BE2C (cell line): ENCODE measurements at regions not wholly inside any gene's neighbourhood (a gene's known extent, or its start where the extent isn't known, plus 50 kb on each side); places are given as distances from the start of the nearest gene placed in this dataset.

ENCODE experiments used
- DNase-seq: peaks from one replicate; pipeline ENCODE4 v3.0.0-alpha.2; 2020
- H3K27me3 ChIP-seq: fragments of 250-450 bp; sonication (Bioruptor Pico); 2 replicates; pipeline ENCODE4 v1.5.1; 2020; ENCODE audit warnings: mild to moderate bottlenecking
- H3K36me3 ChIP-seq: fragments of 250-450 bp; sonication (Bioruptor Pico); 2 replicates; pipeline ENCODE4 v1.5.1; 2020; ENCODE audit warnings: mild to moderate bottlenecking
- H3K4me1 ChIP-seq: fragments of 250-450 bp; sonication (Bioruptor Pico); 2 replicates; pipeline ENCODE4 v1.5.1; 2020
- H3K4me3 ChIP-seq: 2 replicates; pipeline ENCODE4 v1.5.1; 2011; ENCODE audit warnings: low read depth, low read length
- H3K9me3 ChIP-seq: fragments of 250-450 bp; sonication (Bioruptor Pico); 2 replicates; pipeline ENCODE4 v1.5.1; 2020
- TF ChIP-seq, protein P1 (sequence below): IDR thresholded peaks from 2 replicates; pipeline ENCODE4 v1.5.1; 2012; ENCODE audit warnings: mild to moderate bottlenecking, low read depth, low read length

DNA sequence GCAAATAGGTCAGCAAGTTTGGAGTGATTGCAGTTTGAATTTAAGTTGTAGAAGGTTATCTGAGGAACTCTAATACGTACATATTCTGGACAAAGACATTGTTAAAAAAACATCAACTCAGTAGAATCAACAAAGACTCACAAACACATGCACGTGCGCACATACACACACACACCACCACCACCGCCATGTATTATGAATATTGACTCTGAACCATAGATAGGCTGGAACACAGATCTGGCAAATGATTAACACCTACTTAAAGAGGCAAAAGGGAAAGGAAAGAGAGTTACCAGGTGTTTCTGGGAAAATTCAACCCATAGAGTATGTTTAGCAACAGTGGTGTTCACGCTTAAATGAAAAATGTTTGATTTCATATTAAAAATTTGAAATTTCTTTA lies 334.2 kb upstream of the ALCAM start:
- TF ChIP-seq, protein P1, sequence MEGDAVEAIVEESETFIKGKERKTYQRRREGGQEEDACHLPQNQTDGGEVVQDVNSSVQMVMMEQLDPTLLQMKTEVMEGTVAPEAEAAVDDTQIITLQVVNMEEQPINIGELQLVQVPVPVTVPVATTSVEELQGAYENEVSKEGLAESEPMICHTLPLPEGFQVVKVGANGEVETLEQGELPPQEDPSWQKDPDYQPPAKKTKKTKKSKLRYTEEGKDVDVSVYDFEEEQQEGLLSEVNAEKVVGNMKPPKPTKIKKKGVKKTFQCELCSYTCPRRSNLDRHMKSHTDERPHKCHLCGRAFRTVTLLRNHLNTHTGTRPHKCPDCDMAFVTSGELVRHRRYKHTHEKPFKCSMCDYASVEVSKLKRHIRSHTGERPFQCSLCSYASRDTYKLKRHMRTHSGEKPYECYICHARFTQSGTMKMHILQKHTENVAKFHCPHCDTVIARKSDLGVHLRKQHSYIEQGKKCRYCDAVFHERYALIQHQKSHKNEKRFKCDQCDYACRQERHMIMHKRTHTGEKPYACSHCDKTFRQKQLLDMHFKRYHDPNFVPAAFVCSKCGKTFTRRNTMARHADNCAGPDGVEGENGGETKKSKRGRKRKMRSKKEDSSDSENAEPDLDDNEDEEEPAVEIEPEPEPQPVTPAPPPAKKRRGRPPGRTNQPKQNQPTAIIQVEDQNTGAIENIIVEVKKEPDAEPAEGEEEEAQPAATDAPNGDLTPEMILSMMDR: no peak
- H3K4me1 ChIP-seq: no peaks in the 10 kb centered on the region
- no peaks in the 10 kb centered on the region for H3K9me3 ChIP-seq
- no peak for DNase-seq
- H3K4me3 ChIP-seq: no peak overlapping the region
- H3K27me3 ChIP-seq: no peaks in the 10 kb centered on the region
- H3K36me3 ChIP-seq: no peaks in the 10 kb centered on the region

DNA sequence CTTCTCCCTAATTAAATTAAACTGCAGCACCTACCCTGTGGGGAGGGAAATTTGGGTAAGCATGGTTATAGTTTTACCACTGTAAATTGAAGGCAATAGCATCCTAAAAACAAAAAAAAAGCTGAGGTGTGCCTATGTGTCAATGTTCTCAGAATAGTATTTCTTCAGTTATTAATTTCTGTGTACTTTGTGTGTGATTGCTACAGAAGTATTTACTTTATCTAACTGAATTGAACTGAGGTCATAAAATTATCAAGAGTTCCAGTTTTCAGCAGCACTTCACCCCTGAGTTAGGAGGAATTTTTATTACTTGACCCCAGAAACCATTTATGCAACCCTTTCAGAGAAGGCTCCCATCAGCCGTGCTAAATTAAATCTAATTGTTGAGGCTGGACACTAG lies 333.6 kb upstream of the ALCAM start:
- H3K27me3 ChIP-seq: no peaks in the 10 kb centered on the region
- no peaks in the 10 kb centered on the region for H3K9me3 ChIP-seq
- H3K36me3 ChIP-seq: no peaks in the 10 kb centered on the region
- no peak overlapping the region for H3K4me3 ChIP-seq
- DNase-seq: no peak
- no peaks in the 10 kb centered on the region for H3K4me1 ChIP-seq
- TF ChIP-seq, protein P1: no peak

DNA sequence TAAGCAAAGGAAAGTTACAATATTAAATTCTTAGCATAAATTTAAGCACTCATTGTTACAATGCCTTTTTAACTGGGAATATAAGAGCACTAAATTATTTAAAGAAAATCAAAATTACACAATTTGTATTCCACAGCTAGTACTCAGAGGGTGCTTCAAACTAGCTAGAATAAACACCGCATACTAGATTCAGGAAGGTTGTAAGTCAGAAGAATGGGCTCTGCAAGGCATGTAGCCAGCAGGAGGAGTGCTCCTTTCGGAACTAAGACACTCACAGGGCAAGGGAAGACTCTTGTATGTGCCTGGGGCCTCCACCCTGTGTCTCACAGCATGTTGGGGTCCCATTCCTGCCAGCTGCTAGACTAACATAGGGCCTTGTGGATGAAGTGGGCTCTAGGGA lies 327.7 kb upstream of the ALCAM start:
- TF ChIP-seq, protein P1: no peak
- Histone ChIP-seq H3K4me1 (peaks cover 10% of the 10 kb centered on the region), H3K36me3 (no peaks in the 10 kb centered on the region), H3K4me3 (no peak overlapping the region), H3K27me3 (no peaks in the 10 kb centered on the region), H3K9me3 (no peaks in the 10 kb centered on the region)
- no peak for DNase-seq

GRCh38 chr3:105040026-105040622 lies 326.6 kb upstream of the ALCAM start:
- H3K27me3 ChIP-seq: no peaks in the 10 kb centered on the region
- H3K4me3 ChIP-seq: no peak overlapping the region
- H3K4me1 ChIP-seq: peaks cover 10% of the 10 kb centered on the region
- H3K9me3 ChIP-seq: no peaks in the 10 kb centered on the region
- TF ChIP-seq, protein P1: no peak
- H3K36me3 ChIP-seq: no peaks in the 10 kb centered on the region
- DNase-seq: no peak

DNA sequence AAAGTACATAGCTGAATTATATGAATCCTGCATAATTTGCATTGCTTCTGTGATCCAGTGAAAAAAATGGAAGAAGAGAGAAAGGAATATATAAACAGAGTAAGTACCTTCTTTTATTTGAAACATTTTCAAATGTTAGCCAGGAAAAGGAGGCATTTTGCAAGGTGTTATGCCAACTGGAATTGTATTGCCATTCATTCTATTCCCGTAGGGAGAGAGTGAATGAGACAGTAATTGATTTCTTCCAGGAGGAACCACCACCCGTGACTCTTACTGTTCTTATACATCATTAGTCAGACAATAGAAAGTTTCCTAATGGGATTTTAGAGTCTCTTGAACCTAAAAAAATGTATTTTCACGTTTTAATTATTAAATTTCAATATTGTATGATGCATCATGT lies 324.1 kb upstream of the ALCAM start:
- DNase-seq: no peak
- Histone ChIP-seq H3K27me3 (no peaks in the 10 kb centered on the region), H3K4me1 (peaks cover 10% of the 10 kb centered on the region), H3K36me3 (no peaks in the 10 kb centered on the region), H3K4me3 (no peak overlapping the region), H3K9me3 (no peaks in the 10 kb centered on the region)
- TF ChIP-seq, protein P1: no peak

- no peaks in the 10 kb centered on the region for H3K27me3 ChIP-seq
- H3K9me3 ChIP-seq: no peaks in the 10 kb centered on the region
- no peaks in the 10 kb centered on the region for H3K4me1 ChIP-seq
- TF ChIP-seq, protein P1: no peak
- no peak for DNase-seq
- no peak overlapping the region for H3K4me3 ChIP-seq
- H3K36me3 ChIP-seq: no peaks in the 10 kb centered on the region
These were observed 315.6 kb upstream of the ALCAM start for GRCh38 chr3:105051111-105051510.
